Esophagus mucosa (tissue), 1 donor: ENCODE measurements at regions not wholly inside any gene's neighbourhood (a gene's known extent, or its start where the extent isn't known, plus 50 kb on each side); places are given as distances from the start of the nearest gene placed in this dataset.

Source experiments
- ATAC-seq: fragments of 200-7000 bp; cut with Tn5 transposase; one replicate; pipeline ENCODE4 v1.9.1; 2020
- donor health status: DM: yes; HTN: yes; CAD: no.

GRCh38 chr21:31564439-31564838 lies 95.1 kb upstream of the SOD1 start:
- no peak for ATAC-seq

DNA sequence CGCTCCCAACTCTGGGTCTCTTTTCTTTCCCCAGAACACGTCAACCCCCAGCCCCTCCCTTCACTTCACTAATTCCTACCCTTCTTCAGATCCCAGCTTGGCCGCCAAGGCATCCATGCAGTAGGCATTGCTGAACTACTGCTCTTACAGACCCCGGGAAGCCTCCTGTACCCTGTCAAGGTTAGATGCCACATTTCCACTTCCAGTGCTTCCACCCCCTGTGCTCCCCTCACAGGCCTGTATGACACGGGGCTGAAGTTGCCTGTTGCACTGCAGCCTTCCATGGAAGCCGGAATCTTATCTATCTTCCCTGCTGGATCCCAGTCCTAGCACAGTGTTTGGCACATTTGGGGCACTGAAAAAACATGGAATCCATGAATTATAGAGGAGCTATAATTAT lies 99.0 kb upstream of the SOD1 start:
- no peak for ATAC-seq

GRCh38 chr21:31559368-31560119 lies 99.9 kb upstream of the SOD1 start:
- ATAC-seq: peak; percentile 90

- ATAC-seq: peak; percentile 96
Measured at GRCh38 chr21:31558962-31559367, 100.5 kb upstream of the SOD1 start.

GRCh38 chr21:31558189-31558961 lies 101.1 kb upstream of the SOD1 start:
- ATAC-seq: no peak

- ATAC-seq: no peak
Measured at GRCh38 chr21:31557421-31558188, 101.9 kb upstream of the SOD1 start.

GRCh38 chr21:31556662-31557061 lies 102.8 kb upstream of the SOD1 start:
- no peak for ATAC-seq

DNA sequence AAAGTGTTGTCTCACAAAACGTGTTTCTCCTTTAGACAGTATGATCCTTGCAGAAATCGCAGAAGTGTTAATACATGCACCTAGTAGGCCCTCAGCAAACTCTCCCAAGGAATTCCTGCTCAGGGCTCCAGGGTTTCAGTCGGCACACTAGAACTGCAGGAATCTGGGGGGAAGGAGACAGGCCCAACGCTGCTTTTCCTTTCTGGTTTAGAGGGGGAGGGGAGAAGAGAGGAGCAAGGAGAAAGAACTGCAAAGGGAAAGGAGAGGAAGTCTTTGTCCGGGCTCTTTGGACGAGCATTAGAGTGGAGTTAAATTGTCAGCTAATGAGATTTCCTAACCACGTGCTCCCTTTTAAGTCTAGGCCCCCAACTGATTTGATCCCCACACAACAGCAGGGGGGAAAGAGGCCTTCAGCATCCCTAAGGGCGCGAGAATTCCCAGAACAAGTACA lies 103.7 kb upstream of the SOD1 start:
- no peak for ATAC-seq

DNA sequence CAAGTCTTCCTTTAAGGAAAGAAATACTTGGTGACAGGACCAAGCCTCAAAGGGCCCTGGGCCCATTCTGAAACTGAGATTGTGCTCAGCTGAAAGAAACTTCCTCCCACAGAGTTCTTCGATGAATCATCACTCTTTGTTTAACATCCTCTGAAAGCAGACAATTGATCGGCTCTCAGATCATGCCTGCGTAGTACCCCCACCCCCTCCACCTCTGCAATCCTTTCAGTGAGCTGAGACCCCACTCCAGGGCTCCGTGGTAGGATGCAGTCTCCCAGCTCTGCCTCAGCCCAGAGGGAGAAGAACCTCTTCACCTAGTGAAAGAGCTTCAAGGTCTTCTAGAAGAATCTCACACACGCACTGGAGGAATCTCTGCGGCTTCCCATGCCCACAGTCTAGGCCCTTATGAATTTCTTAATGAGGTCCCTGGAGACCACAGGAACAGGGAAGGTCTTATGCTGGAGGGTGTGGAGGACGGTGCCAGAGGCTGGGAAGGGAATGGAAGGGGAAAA lies 104.9 kb upstream of the SOD1 start:
- ATAC-seq: no peak

- ATAC-seq: no peak
Measured at GRCh38 chr21:31553926-31554325, 105.6 kb upstream of the SOD1 start.

DNA sequence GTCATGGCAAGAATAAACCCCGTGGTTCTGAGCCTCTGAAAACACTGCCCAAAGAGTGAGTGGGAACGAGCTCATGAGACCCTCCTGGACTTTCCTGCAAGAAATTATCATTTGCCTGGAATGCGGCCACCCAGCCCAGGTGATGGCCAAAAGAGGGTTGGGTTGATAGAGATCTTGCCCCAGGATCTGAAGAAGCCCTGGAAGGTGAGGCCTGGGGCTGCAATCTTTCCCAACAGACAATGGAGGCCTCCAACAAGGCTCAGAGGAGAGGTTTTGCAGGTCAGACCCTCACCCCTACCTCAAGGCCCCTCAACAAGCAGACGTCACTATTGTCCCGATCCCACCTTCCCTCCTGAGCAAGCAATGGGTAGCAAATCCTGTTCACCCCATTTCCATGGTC lies 106.0 kb upstream of the SOD1 start:
- ATAC-seq: no peak

- no peak for ATAC-seq
Measured at GRCh38 chr21:31552826-31553225, 106.7 kb upstream of the SOD1 start.

DNA sequence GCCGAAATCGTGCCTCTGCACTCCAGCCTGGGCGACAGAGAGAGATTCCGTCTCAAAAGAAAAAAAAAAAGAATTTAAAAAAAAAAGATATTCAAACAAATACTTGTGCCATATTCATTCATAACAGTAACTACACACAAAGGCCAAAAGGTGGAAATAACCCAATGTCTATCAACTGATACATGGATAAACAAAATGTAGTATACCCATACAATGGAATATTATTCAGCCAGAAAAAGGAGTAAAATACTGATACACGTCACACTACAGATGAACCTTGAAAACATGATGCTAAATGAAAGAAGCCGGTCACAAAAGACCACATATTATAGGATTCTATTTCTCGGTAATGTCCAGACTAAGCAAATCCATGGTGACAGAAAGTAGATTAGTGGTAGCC lies 109.4 kb upstream of the SOD1 start:
- no peak for ATAC-seq

DNA sequence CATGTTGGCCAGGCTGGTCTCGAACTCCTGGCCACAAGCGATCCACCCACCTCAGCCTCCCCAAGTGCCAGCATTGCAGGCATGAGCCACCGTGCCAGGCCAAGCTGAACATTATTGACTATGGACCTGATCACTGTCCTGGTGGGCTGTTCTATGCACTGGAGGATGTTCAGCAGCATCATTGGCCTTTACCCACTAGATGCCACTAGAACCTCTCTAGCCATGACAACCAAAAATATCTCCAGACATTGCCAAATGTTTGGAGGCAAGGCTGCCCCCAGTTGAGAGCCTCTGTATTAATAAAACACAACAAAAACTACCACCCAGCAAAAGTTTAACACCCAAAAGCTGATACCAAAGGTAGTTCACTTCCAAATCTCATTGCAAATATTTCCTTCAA lies 110.8 kb upstream of the SOD1 start:
- ATAC-seq: no peak

DNA sequence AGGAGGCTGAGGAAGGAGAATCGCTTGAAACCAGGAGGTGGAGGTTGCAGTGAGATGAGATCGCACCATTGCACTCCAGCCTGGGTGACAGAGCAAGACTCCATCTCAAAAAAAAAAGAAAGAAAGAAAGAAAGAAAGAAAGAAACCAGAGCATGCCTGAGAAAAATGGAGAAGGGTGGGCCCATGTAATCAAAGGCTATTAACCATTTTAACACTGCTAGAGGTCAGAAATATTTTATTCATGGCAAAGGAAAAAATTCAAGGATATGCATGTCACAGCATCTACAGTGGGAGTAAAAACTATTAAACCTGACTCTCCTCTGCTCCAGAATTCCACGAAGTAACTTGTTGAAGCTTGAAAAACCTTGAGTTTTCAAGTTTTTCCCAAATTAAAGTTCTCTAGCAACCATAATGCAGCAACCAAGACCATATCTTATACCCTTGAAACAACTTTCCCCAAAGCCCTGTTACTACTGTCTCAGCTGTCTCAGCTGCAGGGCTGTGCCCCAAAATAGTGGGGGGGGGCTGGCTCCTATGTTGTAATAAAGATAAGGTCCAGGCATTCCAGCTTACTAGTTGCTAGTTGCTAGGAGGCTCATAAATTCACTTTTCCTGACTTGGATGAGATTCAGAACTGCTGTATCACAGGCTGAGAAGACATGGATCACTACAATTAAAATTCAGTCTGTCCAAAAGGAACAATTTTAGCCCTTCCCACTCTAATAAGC lies 112.9 kb upstream of the SOD1 start:
- ATAC-seq: no peak

DNA sequence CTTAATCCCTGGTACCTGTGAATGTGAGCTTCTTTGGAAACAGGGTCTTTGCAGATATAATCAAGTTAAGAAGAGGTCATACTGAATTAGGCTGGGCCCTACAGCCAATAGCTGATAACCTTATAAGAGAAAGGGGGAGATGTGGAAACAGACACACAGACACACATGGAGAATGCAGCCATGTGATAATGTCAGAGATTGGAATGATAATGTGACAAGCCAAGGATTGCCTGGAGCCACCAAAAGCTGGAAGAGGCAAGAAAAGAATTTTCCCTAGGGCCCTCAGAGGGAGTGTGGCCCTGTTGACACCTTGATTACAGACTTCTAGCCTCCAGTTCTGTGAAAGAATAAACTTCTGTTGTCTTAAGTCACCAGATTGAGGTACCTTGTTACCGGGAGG lies 114.5 kb upstream of the SOD1 start:
- no peak for ATAC-seq

- no peak for ATAC-seq
Measured at GRCh38 chr21:31543191-31543590, 116.3 kb upstream of the SOD1 start.

GRCh38 chr21:31538816-31539215 lies 120.7 kb upstream of the SOD1 start:
- ATAC-seq: no peak

- no peak for ATAC-seq
Measured at GRCh38 chr21:31537872-31538576, 121.5 kb upstream of the SOD1 start.

GRCh38 chr21:31536138-31536537 lies 123.4 kb upstream of the SOD1 start:
- no peak for ATAC-seq

DNA sequence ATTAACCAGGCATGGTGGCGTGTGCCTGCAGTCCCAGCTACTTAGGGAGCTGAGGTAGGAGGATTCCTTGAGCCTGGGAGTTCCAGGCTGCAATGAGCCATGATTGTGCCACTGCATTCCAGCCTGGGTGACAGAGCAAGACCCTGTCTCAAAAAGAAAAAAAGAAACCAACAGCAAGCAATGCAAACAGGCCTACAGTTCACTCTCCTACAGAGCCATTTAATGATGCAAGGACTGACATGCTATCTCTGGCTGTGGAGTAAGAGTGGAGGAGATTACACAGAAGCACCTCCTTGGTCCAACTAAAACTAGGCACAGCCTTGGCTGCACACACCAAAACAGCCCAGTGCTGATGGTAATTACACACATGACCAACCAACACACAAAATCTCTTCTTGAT lies 127.5 kb upstream of the SOD1 start:
- ATAC-seq: no peak
